ENCODE measurements at regions not wholly inside any gene's neighbourhood (a gene's known extent, or its start where the extent isn't known, plus 50 kb on each side); places are given as distances from the start of the nearest gene placed in this dataset.

DNA sequence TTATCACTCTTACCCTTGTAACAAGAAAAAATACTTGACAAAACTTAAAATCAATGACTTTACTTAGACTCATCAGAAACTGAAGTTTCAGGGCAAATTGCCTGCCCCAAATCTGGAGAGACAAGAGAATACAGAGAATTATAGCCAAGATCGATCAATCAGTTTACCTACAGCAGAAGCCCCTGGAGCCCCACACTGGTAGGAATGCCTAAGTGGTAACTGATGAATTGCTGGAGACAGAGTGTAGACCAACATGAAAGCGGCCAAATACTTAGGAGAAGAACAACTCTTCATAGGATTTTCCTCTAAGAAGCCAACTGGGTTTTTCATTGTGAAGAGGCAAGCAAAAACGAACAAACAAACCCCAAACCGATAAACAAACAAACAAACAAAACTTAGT is 1430.0 kb downstream of the EFNB2 start:
- TF ChIP-seq, protein P1, sequence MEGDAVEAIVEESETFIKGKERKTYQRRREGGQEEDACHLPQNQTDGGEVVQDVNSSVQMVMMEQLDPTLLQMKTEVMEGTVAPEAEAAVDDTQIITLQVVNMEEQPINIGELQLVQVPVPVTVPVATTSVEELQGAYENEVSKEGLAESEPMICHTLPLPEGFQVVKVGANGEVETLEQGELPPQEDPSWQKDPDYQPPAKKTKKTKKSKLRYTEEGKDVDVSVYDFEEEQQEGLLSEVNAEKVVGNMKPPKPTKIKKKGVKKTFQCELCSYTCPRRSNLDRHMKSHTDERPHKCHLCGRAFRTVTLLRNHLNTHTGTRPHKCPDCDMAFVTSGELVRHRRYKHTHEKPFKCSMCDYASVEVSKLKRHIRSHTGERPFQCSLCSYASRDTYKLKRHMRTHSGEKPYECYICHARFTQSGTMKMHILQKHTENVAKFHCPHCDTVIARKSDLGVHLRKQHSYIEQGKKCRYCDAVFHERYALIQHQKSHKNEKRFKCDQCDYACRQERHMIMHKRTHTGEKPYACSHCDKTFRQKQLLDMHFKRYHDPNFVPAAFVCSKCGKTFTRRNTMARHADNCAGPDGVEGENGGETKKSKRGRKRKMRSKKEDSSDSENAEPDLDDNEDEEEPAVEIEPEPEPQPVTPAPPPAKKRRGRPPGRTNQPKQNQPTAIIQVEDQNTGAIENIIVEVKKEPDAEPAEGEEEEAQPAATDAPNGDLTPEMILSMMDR (IDR thresholded peaks at IDR 0.05 in 2 of 3, conservative IDR thresholded peaks at IDR 0.05 in 1 of 3; ENCODE audit: borderline replicate concordance in 1 of 3, insufficient read depth in 1 of 3, low read depth in 2 of 3, low read length in 2 of 3), result no peak
- no peak for TF ChIP-seq POLR2A (IDR thresholded peaks at IDR 0.05; ENCODE audit: borderline replicate concordance, extremely low read depth, insufficient read depth, insufficient read length)
- no peak for TF ChIP-seq POLR2AphosphoS5 (IDR thresholded peaks at IDR 0.05; ENCODE audit: low read depth, low read length)
- no peak for TF ChIP-seq RAD21 (IDR thresholded peaks at IDR 0.05; ENCODE audit: low read depth)
- TF ChIP-seq, protein P2, sequence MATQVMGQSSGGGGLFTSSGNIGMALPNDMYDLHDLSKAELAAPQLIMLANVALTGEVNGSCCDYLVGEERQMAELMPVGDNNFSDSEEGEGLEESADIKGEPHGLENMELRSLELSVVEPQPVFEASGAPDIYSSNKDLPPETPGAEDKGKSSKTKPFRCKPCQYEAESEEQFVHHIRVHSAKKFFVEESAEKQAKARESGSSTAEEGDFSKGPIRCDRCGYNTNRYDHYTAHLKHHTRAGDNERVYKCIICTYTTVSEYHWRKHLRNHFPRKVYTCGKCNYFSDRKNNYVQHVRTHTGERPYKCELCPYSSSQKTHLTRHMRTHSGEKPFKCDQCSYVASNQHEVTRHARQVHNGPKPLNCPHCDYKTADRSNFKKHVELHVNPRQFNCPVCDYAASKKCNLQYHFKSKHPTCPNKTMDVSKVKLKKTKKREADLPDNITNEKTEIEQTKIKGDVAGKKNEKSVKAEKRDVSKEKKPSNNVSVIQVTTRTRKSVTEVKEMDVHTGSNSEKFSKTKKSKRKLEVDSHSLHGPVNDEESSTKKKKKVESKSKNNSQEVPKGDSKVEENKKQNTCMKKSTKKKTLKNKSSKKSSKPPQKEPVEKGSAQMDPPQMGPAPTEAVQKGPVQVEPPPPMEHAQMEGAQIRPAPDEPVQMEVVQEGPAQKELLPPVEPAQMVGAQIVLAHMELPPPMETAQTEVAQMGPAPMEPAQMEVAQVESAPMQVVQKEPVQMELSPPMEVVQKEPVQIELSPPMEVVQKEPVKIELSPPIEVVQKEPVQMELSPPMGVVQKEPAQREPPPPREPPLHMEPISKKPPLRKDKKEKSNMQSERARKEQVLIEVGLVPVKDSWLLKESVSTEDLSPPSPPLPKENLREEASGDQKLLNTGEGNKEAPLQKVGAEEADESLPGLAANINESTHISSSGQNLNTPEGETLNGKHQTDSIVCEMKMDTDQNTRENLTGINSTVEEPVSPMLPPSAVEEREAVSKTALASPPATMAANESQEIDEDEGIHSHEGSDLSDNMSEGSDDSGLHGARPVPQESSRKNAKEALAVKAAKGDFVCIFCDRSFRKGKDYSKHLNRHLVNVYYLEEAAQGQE (IDR thresholded peaks at IDR 0.05; ENCODE audit: low read depth), result no peak
- TF ChIP-seq JUND (IDR thresholded peaks at IDR 0.05), result no peak
- TF ChIP-seq YY1 (IDR thresholded peaks at IDR 0.05; ENCODE audit: extremely low read depth, insufficient replicate concordance, low read depth, low read length), result no peak
- no peak for TF ChIP-seq EZH2 (IDR thresholded peaks at IDR 0.05)
- TF ChIP-seq EGR1 (IDR thresholded peaks at IDR 0.05; ENCODE audit: low read depth), result no peak
- TF ChIP-seq FOSL1 (IDR thresholded peaks at IDR 0.05; ENCODE audit: low read depth), result no peak
- TF ChIP-seq ZNF274 (IDR thresholded peaks at IDR 0.05; ENCODE audit: low read depth, low read length), result no peak
- no peak for TF ChIP-seq SRF (IDR thresholded peaks at IDR 0.05; ENCODE audit: low read depth)
- TF ChIP-seq TCF7L2 (IDR thresholded peaks at IDR 0.05; ENCODE audit: borderline replicate concordance, extremely low read depth, insufficient read depth, insufficient read length), result no peak
- TF ChIP-seq ATF3 (IDR thresholded peaks at IDR 0.05), result no peak

All from HCT116 (cell line).